H1 (cell line): ENCODE measurements at regions not wholly inside any gene's neighbourhood (a gene's known extent, or its start where the extent isn't known, plus 50 kb on each side); places are given as distances from the start of the nearest gene placed in this dataset.

ENCODE experiments used
- CTCF ChIA-PET: fragments of 300-600 bp; sonication (Branson Sonifier 250); formaldehyde crosslinking; loops from one replicate; lab custom pipeline; 2021; ENCODE audit not compliant: partially characterized antibody; lab: Charles Lee
- POLR2A ChIA-PET: fragments of 300-600 bp; sonication (Branson Sonifier 250); formaldehyde crosslinking; loops from one replicate; lab custom pipeline; 2021; ENCODE audit warnings: inconsistent platforms; ENCODE audit not compliant: partially characterized antibody; lab: Charles Lee
- DNase-seq, 2 experiments: peaks; one replicate each; pipeline versions ENCODE4 v3.0.0 to v3.0.0-alpha.2; 2010 to 2022; ENCODE audit warnings: low spot score in 2 of 2, low read depth in 1 of 2, mixed read lengths in 1 of 2
- FAIRE-seq: peaks from 2 replicates; lab custom pipeline; 2011; peaks lifted over from hg19 to GRCh38; lab: Jason Lieb, UNC
- H2AFZ ChIP-seq: 2 replicates; pipeline ENCODE4 v1.8.1; 2012; ENCODE audit warnings: low read length, inconsistent platforms
- H2AK5ac ChIP-seq: 2 replicates; pipeline ENCODE4 v1.6.1; 2013; ENCODE audit warnings: low read depth, low read length
- H2BK120ac ChIP-seq: replicated peaks from 2 replicates; pipeline ENCODE3; 2013; ENCODE audit warnings: low read depth, low read length, inconsistent platforms
- H2BK12ac ChIP-seq: 2 replicates; pipeline ENCODE4 v1.6.1; 2013; ENCODE audit warnings: low read depth, low read length
- H2BK15ac ChIP-seq: 2 replicates; pipeline ENCODE4 v1.6.1; 2013; ENCODE audit warnings: low read length
- H2BK20ac ChIP-seq: 2 replicates; pipeline ENCODE4 v1.6.1; 2013; ENCODE audit warnings: low read length
- H2BK5ac ChIP-seq: 2 replicates; pipeline ENCODE4 v1.6.1; 2013; ENCODE audit warnings: low read depth, low read length
- H3K14ac ChIP-seq: 2 replicates; pipeline ENCODE4 v1.6.1; 2013; ENCODE audit warnings: inconsistent platforms; ENCODE audit not compliant: insufficient read length
- H3K18ac ChIP-seq: 2 replicates; pipeline ENCODE4 v1.6.1; 2013; ENCODE audit warnings: low read length; ENCODE audit errors: extremely low read depth
- H3K23ac ChIP-seq: 2 replicates; pipeline ENCODE4 v1.6.1; 2013; ENCODE audit warnings: inconsistent platforms; ENCODE audit not compliant: insufficient read length
- H3K23me2 ChIP-seq: 2 replicates; pipeline ENCODE4 v1.6.1; 2013; ENCODE audit warnings: low read depth, low read length
- H3K27ac ChIP-seq: 2 replicates; pipeline ENCODE4 v1.6.1; 2011; ENCODE audit warnings: low read depth, low read length, inconsistent platforms
- H3K27me3 ChIP-seq, 4 experiments: replicated peaks in 1 of 4; 1 replicate in 1 of 4; 2 replicates in 3 of 4; pipeline versions ENCODE4 v1.6.1 to v1.8.1; 2011 to 2013; ENCODE audit warnings: low read length in 3 of 4, mild to moderate bottlenecking in 3 of 4, inconsistent platforms in 2 of 4, mixed read lengths in 2 of 4, moderate library complexity in 1 of 4; ENCODE audit not compliant: control insufficient read depth in 3 of 4, insufficient read depth in 3 of 4; ENCODE audit errors: extremely low read depth in 1 of 4
- H3K36me3 ChIP-seq, 4 experiments: 2 replicates each; pipeline versions ENCODE4 v1.6.1 to v1.8.1; 2011 to 2013; ENCODE audit warnings: mild to moderate bottlenecking in 4 of 4, low read length in 3 of 4, moderate library complexity in 2 of 4, control low read depth in 1 of 4, inconsistent platforms in 1 of 4; ENCODE audit not compliant: insufficient read depth in 4 of 4, control insufficient read depth in 2 of 4
- H3K4ac ChIP-seq: replicated peaks from 2 replicates; pipeline ENCODE3; 2013; ENCODE audit warnings: low read length, low read depth, mixed read lengths, inconsistent platforms; ENCODE audit not compliant: insufficient read length
- H3K4me1 ChIP-seq, 4 experiments: replicated peaks in 1 of 4; 1 replicate in 1 of 4; 2 replicates in 3 of 4; pipeline versions ENCODE4 v1.6.1 to v1.8.1; 2011 to 2013; ENCODE audit warnings: low read length in 3 of 4, inconsistent platforms in 2 of 4, mixed read lengths in 1 of 4; ENCODE audit not compliant: insufficient read depth in 4 of 4, control insufficient read depth in 3 of 4
- H3K4me2 ChIP-seq, 2 experiments: 2 replicates each; pipeline versions ENCODE4 v1.6.1 to v1.8.1; 2011 to 2013; ENCODE audit warnings: low read depth in 2 of 2, low read length in 2 of 2, control low read depth in 1 of 2, inconsistent platforms in 1 of 2, mild to moderate bottlenecking in 1 of 2; ENCODE audit not compliant: insufficient read depth in 1 of 2
- H3K4me3 ChIP-seq, 4 experiments: fragments of 200-600, 300-600 bp in 1 of 4; sonication (generic), shearing (Covaris generic), sonication (Bioruptor Twin) in 1 of 4; 2 replicates each; pipeline versions ENCODE4 v1.5.1 to v1.8.1; 2011 to 2016; ENCODE audit warnings: low read length in 4 of 4, low read depth in 3 of 4, control low read depth in 2 of 4, inconsistent platforms in 2 of 4, mild to moderate bottlenecking in 2 of 4, mixed read lengths in 1 of 4, moderate library complexity in 1 of 4; ENCODE audit not compliant: insufficient read depth in 2 of 4; ENCODE audit errors: extremely low read depth in 1 of 4
- H3K56ac ChIP-seq: replicated peaks from 2 replicates; pipeline ENCODE3; 2013; ENCODE audit warnings: low read depth, mild to moderate bottlenecking, mixed read lengths, low read length, inconsistent platforms; ENCODE audit not compliant: insufficient read length
- H3K79me1 ChIP-seq: 2 replicates; pipeline ENCODE4 v1.6.1; 2013; ENCODE audit warnings: low read depth, low read length, control low read depth
- H3K79me2 ChIP-seq, 2 experiments: 2 replicates each; pipeline versions ENCODE4 v1.6.1 to v1.8.1; 2012 to 2013; ENCODE audit warnings: low read length in 2 of 2, mild to moderate bottlenecking in 2 of 2, inconsistent platforms in 1 of 2; ENCODE audit not compliant: insufficient read depth in 2 of 2, control insufficient read depth in 1 of 2
- H3K9ac ChIP-seq, 4 experiments: replicated peaks in 1 of 4; 1 replicate in 1 of 4; 2 replicates in 3 of 4; pipeline versions ENCODE4 v1.6.1 to v1.8.1; 2011 to 2013; ENCODE audit warnings: low read depth in 3 of 4, low read length in 3 of 4, control low read depth in 2 of 4, mild to moderate bottlenecking in 2 of 4, moderate library complexity in 2 of 4, inconsistent platforms in 1 of 4; ENCODE audit errors: extremely low read depth in 1 of 4
- H3K9me3 ChIP-seq, 2 experiments: 2 replicates each; pipeline versions ENCODE4 v1.6.1 to v1.8.1; 2012 to 2013; ENCODE audit warnings: mild to moderate bottlenecking in 2 of 2, moderate library complexity in 2 of 2, control low read depth in 1 of 2, inconsistent platforms in 1 of 2, low read depth in 1 of 2, low read length in 1 of 2, mixed read lengths in 1 of 2; ENCODE audit not compliant: insufficient read depth in 2 of 2
- H4K20me1 ChIP-seq, 2 experiments: replicated peaks in 1 of 2; 2 replicates each; pipeline versions ENCODE3 to v1.8.1; 2011 to 2013; ENCODE audit warnings: inconsistent platforms in 2 of 2, low read length in 2 of 2, mild to moderate bottlenecking in 1 of 2; ENCODE audit not compliant: insufficient read depth in 2 of 2, control insufficient read depth in 1 of 2
- H4K5ac ChIP-seq: 2 replicates; pipeline ENCODE4 v1.6.1; 2013; ENCODE audit warnings: low read length, low read depth, mixed read lengths, inconsistent platforms; ENCODE audit not compliant: insufficient read length
- H4K8ac ChIP-seq: 2 replicates; pipeline ENCODE4 v1.8.0; 2013; ENCODE audit warnings: mild to moderate bottlenecking, moderate library complexity, low read length, inconsistent platforms; ENCODE audit not compliant: insufficient read depth; ENCODE audit errors: extremely low read depth
- H4K91ac ChIP-seq: replicated peaks from 2 replicates; pipeline ENCODE3; 2013; ENCODE audit warnings: low read length, mixed read lengths, inconsistent platforms; ENCODE audit not compliant: insufficient read length
- ATF3 ChIP-seq: IDR thresholded peaks from 2 replicates; pipeline ENCODE4 v1.6.1; 2011; ENCODE audit warnings: low read depth, mild to moderate bottlenecking, low read length; ENCODE audit not compliant: insufficient read depth
- MAFK ChIP-seq: IDR thresholded peaks from 2 replicates; pipeline ENCODE4 v1.6.1; 2012; ENCODE audit warnings: low read depth, mild to moderate bottlenecking, improper control_type of control experiment, low read length
- MAX ChIP-seq: IDR thresholded peaks from 2 replicates; pipeline ENCODE4 v1.6.1; 2012; ENCODE audit warnings: inconsistent platforms
- NANOG ChIP-seq: IDR thresholded peaks from 2 replicates; pipeline ENCODE4 v1.6.1; 2011; ENCODE audit warnings: low read length, low read depth, mild to moderate bottlenecking, inconsistent platforms; ENCODE audit not compliant: insufficient read depth, poor library complexity, severe bottlenecking
- NRF1 ChIP-seq: IDR thresholded peaks from 2 replicates; pipeline ENCODE4 v1.6.1; 2011; ENCODE audit warnings: mild to moderate bottlenecking, low read depth, low read length, improper control_type of control experiment
- SAP30 ChIP-seq: fragments of 300-600 bp; sonication (generic); IDR thresholded peaks from 2 replicates; pipeline ENCODE4 v1.7.1; 2012; ENCODE audit warnings: low read length, moderate library complexity, mild to moderate bottlenecking, inconsistent platforms; ENCODE audit not compliant: insufficient read depth, insufficient replicate concordance
- SIN3A ChIP-seq, 2 experiments: IDR thresholded peaks in 1 of 2; conservative IDR thresholded peaks in 1 of 2; 2 replicates each; pipeline ENCODE4 v1.6.1; 2011 to 2012; ENCODE audit warnings: low read length in 2 of 2, improper control_type of control experiment in 1 of 2, low read depth in 1 of 2, mild to moderate bottlenecking in 1 of 2
- TAF7 ChIP-seq: optimal IDR thresholded peaks from 2 replicates; pipeline ENCODE3; 2011; ENCODE audit warnings: low read depth, mild to moderate bottlenecking, inconsistent platforms, low read length, moderate library complexity, borderline replicate concordance
- WGBS, 2 experiments: shearing (Covaris generic) in 1 of 2; methylation state at CpG; one replicate each; pipeline versions ENCODE4 v1.1.6 to v1.1.7; 2013 to 2015; ENCODE audit warnings: low lambda C conversion rate in 2 of 2, mixed read lengths in 2 of 2, inconsistent platforms in 1 of 2, low coverage in 1 of 2, missing lambda C conversion rate in 1 of 2; ENCODE audit not compliant: insufficient replicate concordance in 2 of 2, insufficient coverage in 1 of 2, insufficient read length in 1 of 2; ENCODE audit errors: extremely low coverage in 1 of 2, missing lambda C conversion rate in 1 of 2; 5-methylcytosine and 5-hydroxymethylcytosine counted together

GRCh38 chr13:107104631-107105030 is 536.7 kb upstream of the ARGLU1 start:
- H3K14ac ChIP-seq = no peak overlapping the region
- H2BK5ac ChIP-seq = no peak overlapping the region
- H3K79me1 ChIP-seq = no peaks in the 10 kb centered on the region
- H3K4ac ChIP-seq = no peak overlapping the region
- no peak overlapping the region for H3K4me2 ChIP-seq
- no peak overlapping the region for H2BK15ac ChIP-seq
- FAIRE-seq = no peak
- no peaks in the 10 kb centered on the region for H3K36me3 ChIP-seq
- H3K18ac ChIP-seq = no peak overlapping the region
- H4K91ac ChIP-seq = no peak overlapping the region
- no peaks in the 10 kb centered on the region for H3K27me3 ChIP-seq
- H4K20me1 ChIP-seq = no peaks in the 10 kb centered on the region
- H4K5ac ChIP-seq = no peak overlapping the region
- no peak overlapping the region for H2BK20ac ChIP-seq
- no peak overlapping the region for H3K23ac ChIP-seq
- WGBS, 2 experiments = 81% methylated on average over 2 of the region's 2 CpGs; no CpG with 5 or more reads in 1 of the 2 experiments
- no peaks in the 10 kb centered on the region for H3K23me2 ChIP-seq
- no peaks in the 10 kb centered on the region for H3K4me1 ChIP-seq
- no peak overlapping the region for H2BK120ac ChIP-seq
- DNase-seq = no peak
- no peak overlapping the region for H2BK12ac ChIP-seq
- TF ChIP-seq TAF7 = no peak
- no peak for TF ChIP-seq ATF3
- no peak for TF ChIP-seq SIN3A (conservative IDR thresholded peaks at IDR 0.05 in 1 of 2, IDR thresholded peaks at IDR 0.05 in 1 of 2; ENCODE audit: low read depth in 1 of 2, low read length in 2 of 2)
- TF ChIP-seq NRF1 = no peak
- TF ChIP-seq MAFK = no peak
- TF ChIP-seq NANOG = no peak
- TF ChIP-seq MAX = no peak
- no peak for TF ChIP-seq SAP30
- H2AK5ac ChIP-seq = no peak overlapping the region
- H3K4me3 ChIP-seq = no peak overlapping the region
- H3K27ac ChIP-seq = no peak overlapping the region
- H2AFZ ChIP-seq = no peak overlapping the region
- H3K56ac ChIP-seq = no peak overlapping the region
- H3K9me3 ChIP-seq = no peaks in the 10 kb centered on the region; a peak in 1 of 4 replicates
- H4K8ac ChIP-seq = no peak overlapping the region
- POLR2A ChIA-PET = no interaction called here
- H3K79me2 ChIP-seq = no peaks in the 10 kb centered on the region
- CTCF ChIA-PET = no interaction called here
- H3K9ac ChIP-seq = no peak overlapping the region
